Sigmoid colon (tissue), 4 donors: ENCODE measurements at regions not wholly inside any gene's neighbourhood (a gene's known extent, or its start where the extent isn't known, plus 50 kb on each side); places are given as distances from the start of the nearest gene placed in this dataset.

ENCODE experiments used
- CTCF ChIP-seq, 4 experiments: fragments of 450-650 bp in 3 of 4; fragments of 200-600 bp in 1 of 4; IDR thresholded peaks; one replicate each; pipeline ENCODE4 v1.5.1; 2016 to 2019; ENCODE audit warnings: antibody characterized with exemption in 4 of 4, mild to moderate bottlenecking in 3 of 4, moderate library complexity in 2 of 4
- EP300 ChIP-seq, 4 donors: sonication (generic); formaldehyde crosslinking; IDR thresholded peaks; one replicate each; pipeline ENCODE4 v1.6.1; 2017; ENCODE audit warnings: antibody characterized with exemption in 4 of 4
- POLR2AphosphoS5 ChIP-seq, 4 donors: sonication (generic); formaldehyde crosslinking; IDR thresholded peaks; one replicate each; pipeline ENCODE4 v1.6.1; 2017; ENCODE audit warnings: antibody characterized with exemption in 4 of 4

GRCh38 chrX:113492895-113493294 is 652.3 kb upstream of the AMOT start:
- TF ChIP-seq CTCF (IDR thresholded peaks at IDR 0.05) (no peak), POLR2AphosphoS5 (IDR thresholded peaks at IDR 0.05) (no peak), EP300 (IDR thresholded peaks at IDR 0.05) (no peak)
